ENCODE measurements at regions not wholly inside any gene's neighbourhood (a gene's known extent, or its start where the extent isn't known, plus 50 kb on each side); places are given as distances from the start of the nearest gene placed in this dataset.

DNA sequence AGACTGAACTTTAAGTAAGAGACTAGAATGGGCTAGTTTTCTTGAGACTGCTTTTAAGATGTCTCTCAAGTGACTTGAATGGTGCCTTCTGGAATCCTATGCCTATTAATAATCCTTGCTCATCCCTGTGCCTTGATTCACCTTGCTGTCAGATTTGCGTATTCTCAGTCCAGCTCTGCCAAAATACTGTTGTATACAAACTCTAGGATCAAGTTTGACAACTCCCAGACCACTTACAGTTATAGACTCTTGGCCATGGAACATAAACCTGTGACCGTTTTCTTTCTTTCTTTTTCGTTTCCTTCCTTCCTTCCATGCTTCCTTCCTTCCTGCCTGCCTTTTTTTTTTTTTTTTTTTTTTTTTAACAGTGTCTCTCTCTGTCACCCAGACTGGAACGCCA, 2390.9 kb upstream of the RAG2 start:
- TF ChIP-seq, protein P1, sequence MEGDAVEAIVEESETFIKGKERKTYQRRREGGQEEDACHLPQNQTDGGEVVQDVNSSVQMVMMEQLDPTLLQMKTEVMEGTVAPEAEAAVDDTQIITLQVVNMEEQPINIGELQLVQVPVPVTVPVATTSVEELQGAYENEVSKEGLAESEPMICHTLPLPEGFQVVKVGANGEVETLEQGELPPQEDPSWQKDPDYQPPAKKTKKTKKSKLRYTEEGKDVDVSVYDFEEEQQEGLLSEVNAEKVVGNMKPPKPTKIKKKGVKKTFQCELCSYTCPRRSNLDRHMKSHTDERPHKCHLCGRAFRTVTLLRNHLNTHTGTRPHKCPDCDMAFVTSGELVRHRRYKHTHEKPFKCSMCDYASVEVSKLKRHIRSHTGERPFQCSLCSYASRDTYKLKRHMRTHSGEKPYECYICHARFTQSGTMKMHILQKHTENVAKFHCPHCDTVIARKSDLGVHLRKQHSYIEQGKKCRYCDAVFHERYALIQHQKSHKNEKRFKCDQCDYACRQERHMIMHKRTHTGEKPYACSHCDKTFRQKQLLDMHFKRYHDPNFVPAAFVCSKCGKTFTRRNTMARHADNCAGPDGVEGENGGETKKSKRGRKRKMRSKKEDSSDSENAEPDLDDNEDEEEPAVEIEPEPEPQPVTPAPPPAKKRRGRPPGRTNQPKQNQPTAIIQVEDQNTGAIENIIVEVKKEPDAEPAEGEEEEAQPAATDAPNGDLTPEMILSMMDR (IDR thresholded peaks at IDR 0.05): no peak
- TF ChIP-seq, protein P2, sequence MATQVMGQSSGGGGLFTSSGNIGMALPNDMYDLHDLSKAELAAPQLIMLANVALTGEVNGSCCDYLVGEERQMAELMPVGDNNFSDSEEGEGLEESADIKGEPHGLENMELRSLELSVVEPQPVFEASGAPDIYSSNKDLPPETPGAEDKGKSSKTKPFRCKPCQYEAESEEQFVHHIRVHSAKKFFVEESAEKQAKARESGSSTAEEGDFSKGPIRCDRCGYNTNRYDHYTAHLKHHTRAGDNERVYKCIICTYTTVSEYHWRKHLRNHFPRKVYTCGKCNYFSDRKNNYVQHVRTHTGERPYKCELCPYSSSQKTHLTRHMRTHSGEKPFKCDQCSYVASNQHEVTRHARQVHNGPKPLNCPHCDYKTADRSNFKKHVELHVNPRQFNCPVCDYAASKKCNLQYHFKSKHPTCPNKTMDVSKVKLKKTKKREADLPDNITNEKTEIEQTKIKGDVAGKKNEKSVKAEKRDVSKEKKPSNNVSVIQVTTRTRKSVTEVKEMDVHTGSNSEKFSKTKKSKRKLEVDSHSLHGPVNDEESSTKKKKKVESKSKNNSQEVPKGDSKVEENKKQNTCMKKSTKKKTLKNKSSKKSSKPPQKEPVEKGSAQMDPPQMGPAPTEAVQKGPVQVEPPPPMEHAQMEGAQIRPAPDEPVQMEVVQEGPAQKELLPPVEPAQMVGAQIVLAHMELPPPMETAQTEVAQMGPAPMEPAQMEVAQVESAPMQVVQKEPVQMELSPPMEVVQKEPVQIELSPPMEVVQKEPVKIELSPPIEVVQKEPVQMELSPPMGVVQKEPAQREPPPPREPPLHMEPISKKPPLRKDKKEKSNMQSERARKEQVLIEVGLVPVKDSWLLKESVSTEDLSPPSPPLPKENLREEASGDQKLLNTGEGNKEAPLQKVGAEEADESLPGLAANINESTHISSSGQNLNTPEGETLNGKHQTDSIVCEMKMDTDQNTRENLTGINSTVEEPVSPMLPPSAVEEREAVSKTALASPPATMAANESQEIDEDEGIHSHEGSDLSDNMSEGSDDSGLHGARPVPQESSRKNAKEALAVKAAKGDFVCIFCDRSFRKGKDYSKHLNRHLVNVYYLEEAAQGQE (IDR thresholded peaks at IDR 0.05; ENCODE audit: insufficient read depth in 1 of 2, low read depth in 2 of 2, low read length in 1 of 2): no peak
- no peak for TF ChIP-seq POLR2AphosphoS5 (IDR thresholded peaks at IDR 0.05; ENCODE audit: low read depth, low read length)
- TF ChIP-seq SIN3A (IDR thresholded peaks at IDR 0.05; ENCODE audit: borderline replicate concordance, insufficient read depth, low read depth, low read length): no peak
- TF ChIP-seq TCF7L2 (IDR thresholded peaks at IDR 0.05; ENCODE audit: low read depth, low read length): no peak

Measured in Panc1 (cell line).